GM19023 (cell line): ENCODE measurements at regions not wholly inside any gene's neighbourhood (a gene's known extent, or its start where the extent isn't known, plus 50 kb on each side); places are given as distances from the start of the nearest gene placed in this dataset.
"Not testable (repeated sequence)": the region's sequence is repeated elsewhere in the genome, so short reads cannot be mapped to it uniquely, and the experiment has no call there.

Source experiments
- ATAC-seq: cut with Tn5 transposase; IDR thresholded peaks from one replicate; pipeline ENCODE4 v1.9.1; 2021; ENCODE audit warnings: mild to moderate bottlenecking, moderate library complexity; ENCODE audit not compliant: unreplicated experiment

DNA sequence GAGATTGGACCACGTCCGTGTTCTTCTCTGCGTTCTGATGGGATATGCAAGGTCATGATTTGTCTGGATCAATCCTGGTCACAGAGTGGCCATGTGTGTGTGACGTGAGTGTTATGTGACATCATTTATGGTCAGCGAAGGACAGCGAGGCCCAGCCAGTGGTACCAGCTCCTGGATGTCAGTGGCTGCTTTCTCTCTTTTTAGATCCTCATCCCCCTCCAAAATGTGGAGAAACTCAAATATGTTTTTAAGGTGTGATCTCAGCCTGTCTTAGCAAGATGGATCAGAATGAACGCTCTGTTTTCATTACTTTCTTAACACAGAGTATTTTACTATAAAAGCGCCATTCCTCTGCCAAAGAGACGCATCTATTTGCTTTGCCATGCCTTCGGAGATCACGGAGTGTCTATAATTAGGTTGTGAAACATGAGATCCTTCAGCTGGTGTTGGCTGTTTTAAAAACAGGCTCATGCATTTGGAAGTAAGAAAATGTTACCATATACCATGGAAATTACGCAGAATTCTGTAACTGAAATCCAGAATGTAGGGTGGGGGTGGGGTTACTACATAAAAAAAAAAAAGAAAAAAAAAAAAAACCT is 245.5 kb upstream of the TCERG1L start:
- ATAC-seq = no peak

DNA sequence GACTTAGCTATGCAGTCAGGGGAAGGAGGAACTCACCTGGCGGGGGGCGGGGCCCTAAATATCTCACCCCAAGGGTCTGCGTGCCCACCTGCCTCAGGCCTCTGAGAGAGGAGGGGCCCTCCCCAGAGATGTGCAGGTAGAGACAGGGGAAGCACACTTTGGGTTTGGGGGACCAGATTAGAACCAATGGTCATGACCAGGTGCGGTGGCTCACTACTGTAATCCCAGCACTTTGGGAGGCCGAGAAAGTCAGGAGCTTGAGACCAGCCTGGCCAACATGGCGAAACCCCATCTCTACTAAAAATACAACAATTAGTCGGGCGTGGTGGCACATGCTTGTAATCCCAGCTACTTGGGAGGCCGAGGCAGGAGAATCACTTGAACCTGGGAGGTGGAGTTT is 246.4 kb upstream of the TCERG1L start:
- ATAC-seq = not testable (repeated sequence)

DNA sequence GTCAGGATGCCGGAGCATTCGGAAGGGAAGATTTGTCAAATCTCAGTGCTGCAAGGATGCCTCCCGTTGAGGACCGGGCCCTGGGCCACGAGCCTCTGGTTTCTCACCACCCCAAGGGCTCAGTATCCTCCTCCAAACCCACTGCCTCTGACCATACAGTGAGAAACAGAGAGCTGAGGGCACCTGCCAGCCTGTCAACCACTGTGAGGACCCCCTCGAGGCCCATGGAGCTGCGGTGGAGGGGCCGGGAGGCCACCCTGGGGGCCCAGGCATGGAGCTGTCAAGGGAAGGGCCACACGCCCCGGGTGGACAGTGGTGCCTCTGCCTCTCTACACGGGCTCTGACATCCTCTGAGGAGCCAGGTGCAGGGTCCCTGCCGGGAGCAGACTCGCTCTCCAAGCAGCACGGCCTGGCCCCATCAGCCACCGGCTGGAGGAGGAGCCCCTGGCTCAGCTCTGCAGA is 248.0 kb upstream of the TCERG1L start:
- ATAC-seq = no peak

DNA sequence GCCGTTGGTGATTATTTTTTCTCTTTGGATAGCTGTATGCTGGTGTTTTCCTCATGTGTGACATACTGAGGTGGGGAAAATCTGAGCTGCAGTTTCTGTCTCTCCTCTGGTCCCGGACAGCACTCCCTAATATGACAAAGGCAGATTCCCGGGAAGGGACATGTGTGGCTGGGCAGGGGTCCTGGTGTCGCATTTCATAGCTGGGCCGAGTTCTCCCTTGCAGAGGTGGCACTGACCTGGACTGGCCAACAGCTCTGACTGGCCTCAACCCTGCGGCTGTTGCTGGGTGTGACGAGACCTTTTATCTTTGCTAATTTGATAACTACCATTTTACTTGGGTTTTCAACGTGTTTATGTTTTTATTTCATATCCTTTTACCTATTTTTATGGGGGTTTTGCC is 248.6 kb upstream of the TCERG1L start:
- no peak for ATAC-seq

DNA sequence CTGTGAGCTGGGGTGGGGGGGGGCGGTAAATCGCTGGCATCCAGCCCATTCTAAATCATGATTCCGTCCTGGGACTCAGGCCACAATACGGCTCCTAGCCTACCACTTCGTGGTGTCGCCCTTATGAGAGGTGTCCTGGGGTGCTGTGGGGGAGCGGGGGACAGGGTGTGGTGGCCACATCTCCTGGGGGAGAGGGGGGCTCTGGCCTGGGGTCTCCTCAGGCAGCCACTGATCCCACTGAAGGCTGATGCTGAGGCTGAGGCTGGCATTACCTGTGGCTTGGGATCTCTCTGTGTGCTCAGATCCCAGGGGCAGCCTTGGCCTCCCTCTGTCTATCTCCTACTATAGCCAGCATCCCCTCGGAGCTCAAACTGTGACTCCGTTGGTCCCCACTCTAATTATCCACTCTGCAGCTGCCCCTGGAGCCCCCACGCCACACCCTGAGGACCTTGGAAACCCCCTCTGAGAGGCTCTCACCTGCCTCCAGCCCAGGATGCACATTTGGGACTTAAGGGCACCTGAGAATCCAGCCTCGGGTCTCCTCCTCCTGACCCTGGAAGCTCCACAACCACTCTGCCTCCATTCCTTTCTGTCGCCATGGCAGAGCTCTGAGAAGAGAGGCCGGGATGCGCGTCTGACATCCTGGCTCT is 249.3 kb upstream of the TCERG1L start:
- no peak for ATAC-seq

DNA sequence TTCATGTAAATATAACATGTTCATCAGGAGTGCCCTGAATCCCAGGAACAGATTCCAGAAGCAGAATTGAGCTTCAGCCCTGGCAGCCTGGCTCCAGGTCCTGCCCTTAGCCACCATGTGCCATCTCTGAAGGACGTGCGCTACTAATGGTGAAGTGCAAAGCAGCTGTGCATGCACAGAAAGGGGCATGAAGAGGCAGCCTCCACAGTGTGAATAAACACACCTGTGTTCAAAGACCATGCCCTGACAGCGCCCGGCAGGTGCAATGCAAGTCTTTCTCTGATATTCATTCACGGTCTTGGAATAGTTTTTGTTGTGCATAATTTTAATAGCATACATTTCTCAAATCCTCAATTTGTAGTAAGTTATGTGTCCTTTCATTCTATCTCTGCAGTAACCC is 250.4 kb upstream of the TCERG1L start:
- no peak for ATAC-seq

DNA sequence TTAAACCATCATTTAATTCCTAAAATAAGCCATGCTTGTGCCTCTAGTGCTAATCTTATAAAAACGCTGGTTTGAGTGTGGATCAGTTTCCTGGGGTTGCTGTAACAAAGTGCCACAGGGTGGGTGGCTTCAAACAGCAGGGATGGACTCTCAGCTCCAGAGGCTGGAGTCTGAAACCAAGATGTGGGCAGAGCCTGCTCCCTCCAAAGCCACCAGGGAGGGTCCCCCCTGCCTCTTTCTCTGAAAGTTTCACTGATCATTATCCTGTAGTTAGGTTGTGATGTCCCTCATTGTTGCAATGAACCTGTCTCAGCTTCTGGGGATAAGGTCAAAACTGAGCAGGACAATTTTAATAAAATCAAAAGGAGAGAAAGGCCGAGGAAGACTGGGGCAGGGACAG is 251.9 kb upstream of the TCERG1L start:
- ATAC-seq = no peak

DNA sequence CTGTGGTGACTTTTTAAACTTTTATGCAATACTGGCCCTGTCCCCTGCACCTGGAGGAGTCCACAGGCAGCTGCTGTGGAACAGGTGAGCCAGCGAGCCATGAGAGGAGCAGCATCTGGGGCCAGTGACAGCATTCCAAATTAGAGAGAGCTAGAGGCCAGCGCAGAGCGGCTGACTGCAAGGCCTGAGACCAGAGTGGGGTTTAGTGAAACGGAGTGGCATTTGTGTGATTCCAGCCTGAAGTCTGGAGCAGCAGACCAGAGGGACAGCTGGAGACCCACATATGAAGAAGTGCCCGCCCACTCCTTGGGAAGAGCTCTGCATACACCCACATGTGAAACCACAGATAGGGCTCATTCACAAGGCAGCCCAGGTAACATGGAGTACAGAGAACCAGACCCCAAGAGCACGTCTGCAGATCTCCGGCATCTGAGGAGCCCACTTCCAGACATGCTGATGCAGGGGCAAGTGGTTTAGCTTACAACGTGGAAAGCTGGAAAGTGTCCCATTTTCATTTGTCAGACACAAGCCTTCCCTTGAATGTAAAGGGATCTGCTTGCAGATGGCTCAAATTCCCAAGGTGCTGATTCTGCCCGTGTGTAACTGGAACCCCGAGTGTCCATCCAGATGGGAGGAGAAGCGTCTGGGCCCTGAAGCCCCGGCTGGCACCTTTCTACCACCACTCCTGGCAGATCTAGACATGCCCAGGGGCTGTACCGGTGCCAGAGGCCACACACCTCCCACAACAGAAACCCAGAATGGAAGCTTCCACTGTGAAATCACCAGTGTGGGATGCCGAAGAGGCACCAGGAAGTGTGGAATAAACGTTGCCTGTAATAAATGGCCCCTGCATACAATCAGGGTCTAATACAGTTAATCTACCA is 256.0 kb upstream of the TCERG1L start:
- no peak for ATAC-seq

DNA sequence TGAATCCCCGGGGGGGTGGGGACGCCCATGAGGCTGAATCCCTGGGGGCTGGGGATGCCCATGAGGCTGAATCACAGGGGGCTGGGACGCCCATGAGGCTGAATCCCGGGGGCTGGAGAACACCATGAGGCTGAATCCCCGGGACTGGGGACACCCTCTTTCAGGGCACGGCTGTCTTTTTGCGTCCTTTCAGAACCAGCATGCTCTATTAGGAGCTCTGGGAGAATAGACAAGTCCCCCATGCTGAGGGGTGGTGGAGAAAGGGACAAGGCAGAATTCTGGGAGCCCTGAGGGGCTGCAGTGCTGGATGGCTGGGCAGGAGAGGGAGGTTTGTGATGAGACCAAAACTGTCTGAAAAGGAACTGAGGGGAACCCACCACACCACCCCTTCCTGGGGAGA is 257.3 kb upstream of the TCERG1L start:
- no peak for ATAC-seq

DNA sequence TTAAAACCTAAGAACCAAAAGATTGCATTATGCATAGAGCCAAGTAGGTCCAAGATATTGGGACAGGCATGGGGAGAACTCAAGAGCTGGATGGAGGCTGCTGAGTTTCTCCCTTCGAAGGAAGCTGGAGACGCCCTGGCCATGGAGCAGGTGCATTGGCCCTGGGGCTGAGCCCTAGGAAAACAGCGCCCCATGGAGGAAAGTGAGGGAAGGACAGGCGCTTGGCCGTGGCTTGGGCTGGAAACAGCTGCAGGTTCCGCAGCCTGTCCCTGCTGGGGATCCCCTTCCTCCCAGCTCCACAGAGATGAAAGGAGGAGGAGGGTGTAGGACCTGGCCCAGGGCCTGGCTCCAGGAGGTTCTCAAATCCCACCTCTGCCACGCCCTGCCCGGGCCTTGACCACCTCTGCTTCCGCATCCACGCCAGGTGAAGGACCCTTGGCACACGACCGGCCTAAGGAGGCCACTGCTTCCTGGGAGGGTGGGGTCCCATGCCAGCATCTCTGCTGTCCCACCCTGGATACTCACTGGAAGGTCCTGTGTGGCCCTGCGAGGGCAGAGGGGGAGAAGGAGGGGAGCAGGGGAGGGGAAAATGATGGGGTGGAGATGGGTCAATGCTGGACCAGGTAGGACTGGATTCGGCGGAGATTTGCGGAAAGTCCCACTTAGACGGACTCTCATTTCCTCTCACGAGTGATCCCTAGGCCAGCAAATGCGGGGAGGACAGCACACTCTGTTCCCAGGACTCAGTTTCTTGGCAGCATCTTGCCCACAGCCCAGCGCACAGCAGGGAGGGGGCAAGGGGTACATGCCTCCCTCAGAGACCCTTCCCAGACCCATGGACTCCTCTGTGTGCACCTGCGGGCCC is 258.6 kb upstream of the TCERG1L start:
- no peak for ATAC-seq

DNA sequence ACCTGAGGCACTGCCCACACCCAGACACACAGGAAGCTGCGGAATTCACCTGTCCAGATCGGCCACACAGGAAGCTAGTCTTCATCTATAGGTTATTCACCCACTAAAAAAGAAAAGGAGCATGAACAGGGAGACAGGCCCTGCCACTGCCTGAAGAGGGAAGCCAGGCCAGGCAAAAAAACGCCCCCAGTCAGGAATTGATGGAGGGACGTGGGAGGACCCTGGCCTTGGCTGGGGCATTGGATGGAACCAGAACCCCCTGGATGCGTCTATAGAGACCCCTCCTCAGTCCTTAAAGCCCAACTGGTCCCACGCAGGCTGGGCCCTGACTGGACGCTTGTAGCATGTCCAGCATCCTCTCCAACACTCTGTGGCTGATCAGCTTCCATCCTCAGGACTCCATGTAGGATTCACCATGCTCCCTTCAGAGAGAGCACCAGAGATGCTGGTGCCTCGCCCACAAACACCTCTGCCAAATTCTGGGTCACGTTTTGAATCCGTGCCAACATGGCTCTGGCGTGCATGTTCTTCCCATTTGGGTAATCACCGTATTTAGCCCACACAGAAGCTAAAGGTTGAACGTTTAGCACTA is 259.3 kb upstream of the TCERG1L start:
- no peak for ATAC-seq

DNA sequence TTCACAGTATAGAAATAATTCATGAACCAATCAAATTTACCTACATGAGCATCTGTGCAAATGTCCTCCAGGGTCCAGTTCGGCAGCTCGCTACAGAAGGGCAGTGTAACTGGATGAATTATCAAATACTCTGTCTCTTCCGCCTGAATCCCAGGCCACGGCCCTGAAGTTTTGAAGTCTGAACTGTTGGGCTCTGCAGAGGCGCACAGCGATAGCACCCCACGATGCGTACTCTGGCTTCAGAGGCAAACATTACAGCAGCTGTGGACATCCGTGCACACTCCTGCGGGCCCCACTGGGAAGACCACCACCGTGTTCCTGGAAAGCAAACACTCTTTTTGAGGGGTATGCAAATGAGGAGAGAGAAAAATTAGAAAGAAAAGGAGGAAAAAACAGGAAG is 259.8 kb upstream of the TCERG1L start:
- ATAC-seq = no peak

DNA sequence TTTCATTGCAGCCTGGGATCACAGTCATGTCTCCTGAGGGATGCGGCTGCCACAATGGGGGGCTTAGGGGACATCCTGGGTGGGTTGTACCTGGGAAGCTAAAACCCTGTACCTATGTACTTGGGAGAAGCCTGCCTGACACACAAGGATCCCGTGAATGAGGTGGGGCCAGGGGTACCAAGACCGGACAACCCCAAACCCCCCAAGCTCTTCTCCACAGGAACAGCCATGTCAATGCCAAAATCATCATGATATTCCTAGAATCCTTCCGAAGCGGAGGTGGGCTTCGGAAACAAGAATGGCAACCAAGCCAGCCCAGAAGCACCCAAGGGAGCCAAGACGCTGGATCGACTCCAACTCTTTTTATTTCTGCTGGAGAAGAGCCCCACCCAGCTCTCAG is 260.3 kb upstream of the TCERG1L start:
- ATAC-seq = no peak

DNA sequence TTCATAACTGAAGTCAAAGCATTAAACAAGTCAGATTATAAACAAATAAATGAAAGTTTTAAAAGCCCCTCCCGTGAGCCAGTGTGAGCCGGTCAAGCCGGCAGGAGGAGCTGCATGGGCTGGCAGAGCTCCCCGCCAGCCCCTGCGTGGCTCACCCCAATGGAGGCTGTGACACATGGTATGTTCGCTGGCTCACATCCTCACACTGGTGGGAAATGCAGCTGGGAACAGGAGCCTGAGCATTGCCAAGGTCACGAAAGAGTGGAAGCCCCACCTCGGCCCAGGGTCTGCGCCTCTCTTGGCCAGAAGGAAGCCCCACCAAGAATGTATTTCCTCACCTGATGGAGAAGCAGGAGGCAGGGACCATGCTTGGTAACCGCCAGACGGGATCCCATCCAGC is 261.7 kb upstream of the TCERG1L start:
- ATAC-seq = no peak

DNA sequence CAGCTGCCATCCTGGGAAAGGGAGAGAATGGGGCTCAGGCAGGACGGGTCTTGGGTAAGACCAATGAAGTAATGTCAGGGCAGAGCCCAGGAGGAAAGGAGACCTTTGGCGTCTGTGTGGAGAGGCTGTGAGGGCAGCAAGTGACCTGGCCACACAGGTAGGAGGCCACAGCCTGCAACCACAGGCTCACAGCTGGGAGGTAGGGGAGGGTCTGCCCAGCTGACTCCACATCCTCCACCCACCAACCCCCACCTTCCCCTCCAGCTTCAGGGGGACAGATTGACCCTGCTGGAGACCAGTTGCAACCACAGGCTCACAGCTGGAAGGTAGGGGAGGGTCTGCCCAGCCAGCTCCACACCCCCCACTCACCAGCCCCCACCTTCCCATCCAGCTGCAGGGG is 262.2 kb upstream of the TCERG1L start:
- ATAC-seq = no peak

DNA sequence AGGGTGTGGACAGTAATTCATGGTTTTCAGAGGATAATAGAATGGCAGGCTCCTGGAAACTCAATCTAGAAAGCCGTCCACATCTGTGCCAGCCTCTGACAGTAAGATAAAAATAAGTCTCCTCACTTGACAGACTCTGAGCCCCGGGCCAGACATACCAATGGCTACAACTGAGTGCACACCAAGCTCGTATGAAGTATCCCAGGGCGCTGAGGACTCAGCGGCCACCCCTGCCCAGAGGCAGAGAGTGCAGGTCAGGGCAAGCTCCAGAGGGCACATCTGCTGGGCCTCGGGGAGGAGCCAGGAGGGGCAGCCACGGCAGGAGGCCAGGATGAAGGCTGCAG is 262.8 kb upstream of the TCERG1L start:
- no peak for ATAC-seq

DNA sequence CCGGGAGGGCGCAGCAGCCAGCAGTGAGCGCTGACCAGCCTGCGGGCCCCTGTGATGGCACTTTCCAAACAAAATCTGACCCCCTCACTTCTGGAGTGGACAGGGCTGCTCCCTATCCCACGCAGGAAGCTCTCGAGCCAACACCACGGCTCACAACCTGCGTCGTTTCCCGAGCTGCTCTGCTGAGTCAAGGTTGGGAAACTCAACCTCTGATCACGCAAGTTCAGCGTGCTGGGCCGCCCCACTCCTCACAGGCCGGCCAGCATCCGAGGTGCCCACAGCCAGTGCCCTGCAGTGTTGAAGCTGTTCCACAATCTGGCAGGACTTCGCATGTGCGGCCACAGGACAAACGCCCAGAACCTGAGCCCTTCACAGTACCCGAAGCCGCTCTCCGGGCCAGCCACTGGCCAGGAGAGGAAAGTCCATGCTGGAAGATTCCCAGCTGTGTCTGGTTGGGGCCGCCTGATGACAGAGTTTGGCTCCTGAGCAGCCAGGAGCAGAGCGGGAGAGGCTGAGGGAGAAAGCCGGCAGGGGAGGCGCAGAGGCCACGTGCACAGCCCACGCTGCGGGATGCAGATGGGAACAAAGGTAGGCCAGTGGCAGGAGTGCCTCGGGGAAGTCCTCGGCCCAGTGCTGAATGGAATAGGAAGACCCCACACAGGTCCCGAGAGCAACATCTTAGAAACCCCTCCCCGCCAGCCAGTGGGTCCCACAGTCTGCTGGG is 263.3 kb upstream of the TCERG1L start:
- no peak for ATAC-seq

DNA sequence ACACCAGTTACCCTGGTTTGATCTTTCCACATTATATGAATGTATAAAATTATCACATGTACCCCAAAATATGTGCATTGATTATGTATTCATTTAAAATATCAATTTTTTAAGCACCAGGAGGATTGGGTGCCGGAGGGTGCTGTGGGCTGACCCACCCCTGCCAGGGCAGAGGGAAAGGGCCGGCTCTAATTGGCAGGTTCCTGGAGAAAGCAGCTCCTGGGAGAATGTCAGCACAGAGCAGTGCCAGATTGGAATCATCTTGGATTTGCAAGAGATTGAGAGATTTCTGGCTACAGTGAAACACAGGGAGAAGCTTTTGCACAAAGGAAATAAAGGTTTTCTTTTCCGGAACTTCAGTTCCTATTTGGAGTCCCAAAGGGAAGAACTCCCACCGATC is 264.4 kb upstream of the TCERG1L start:
- ATAC-seq = no peak

DNA sequence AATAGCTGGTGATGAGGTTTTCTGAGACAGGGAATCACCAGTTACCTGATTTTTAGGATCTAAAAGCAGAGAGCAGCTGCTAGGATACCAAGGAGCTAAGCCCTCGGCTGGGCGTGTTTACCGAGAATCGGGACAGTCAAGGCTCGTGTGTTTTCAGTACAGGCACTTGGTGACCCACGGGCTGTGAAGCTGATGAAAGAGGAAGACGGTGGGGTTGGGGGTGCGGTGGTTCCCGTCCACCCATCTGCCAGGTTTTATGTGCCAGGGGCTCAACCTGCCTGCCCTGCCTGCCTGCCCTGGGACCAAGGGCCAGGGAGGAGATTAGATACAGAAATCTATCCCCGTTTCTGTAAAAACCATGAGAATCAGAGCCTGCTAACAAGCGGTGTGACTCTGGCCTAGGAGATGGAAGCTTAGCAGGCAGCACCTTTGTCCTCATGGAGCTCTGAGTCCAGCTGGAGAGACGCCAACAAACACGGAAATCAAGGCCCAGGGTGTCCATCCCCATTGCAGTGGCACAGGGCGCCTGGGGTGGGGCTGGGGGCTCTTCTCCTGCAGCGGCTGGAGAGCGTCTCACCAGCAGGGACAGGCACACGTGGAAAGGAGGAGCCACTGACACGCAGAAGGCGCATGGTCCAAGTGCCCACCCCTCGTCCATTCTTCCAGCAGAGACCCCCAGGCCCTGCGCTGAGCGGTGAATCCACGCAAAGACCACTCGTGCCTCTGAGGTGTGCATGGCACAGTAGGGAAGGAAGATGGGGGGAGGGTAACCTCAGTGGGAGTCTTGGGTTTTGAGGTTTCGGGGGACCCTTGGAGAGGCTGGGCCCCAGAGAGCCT is 265.0 kb upstream of the TCERG1L start:
- no peak for ATAC-seq
